ENCODE measurements at regions not wholly inside any gene's neighbourhood (a gene's known extent, or its start where the extent isn't known, plus 50 kb on each side); places are given as distances from the start of the nearest gene placed in this dataset.

- TF ChIP-seq POLR2A (IDR thresholded peaks at IDR 0.05; ENCODE audit: low read depth, low read length), result no peak
- no peak for TF ChIP-seq POLR2AphosphoS5 (IDR thresholded peaks at IDR 0.05; ENCODE audit: low read depth, low read length)
- no peak for TF ChIP-seq TAF1 (IDR thresholded peaks at IDR 0.05; ENCODE audit: borderline replicate concordance, low read depth, low read length)
These were observed 170.9 kb downstream of the ICE1 start for GRCh38 chr5:5593391-5593790.

Measured in GM12892 (cell line).